KOPT-K1 (cell line): ENCODE measurements at regions not wholly inside any gene's neighbourhood (a gene's known extent, or its start where the extent isn't known, plus 50 kb on each side); places are given as distances from the start of the nearest gene placed in this dataset.

Experiments
- H3K27ac ChIP-seq: fragments of 200-600 bp; sonication (generic); 2 replicates; pipeline ENCODE4 v1.5.1; 2016; ENCODE audit warnings: antibody characterized with exemption, mild to moderate bottlenecking, low read depth, low read length; ENCODE audit not compliant: poor library complexity, severe bottlenecking
- H3K36me3 ChIP-seq: fragments of 200-600 bp; sonication (generic); 2 replicates; pipeline ENCODE4 v1.5.1; 2017; ENCODE audit warnings: antibody characterized with exemption, mild to moderate bottlenecking, low read length, moderate library complexity; ENCODE audit not compliant: insufficient read depth
- H3K9me3 ChIP-seq: fragments of 200-600 bp; sonication (generic); 2 replicates; pipeline ENCODE4 v1.5.1; 2017; ENCODE audit warnings: antibody characterized with exemption, low read length, mild to moderate bottlenecking; ENCODE audit not compliant: insufficient read depth, poor library complexity, severe bottlenecking

- Histone ChIP-seq H3K36me3 (no peaks in the 10 kb centered on the region), H3K27ac (no peak overlapping the region), H3K9me3 (peaks cover 36% of the 10 kb centered on the region)
These were observed 323.2 kb upstream of the SALL3 start for GRCh38 chr18:78656346-78656925.

GRCh38 chr18:78658531-78658930, 321.1 kb upstream of the SALL3 start:
- H3K27ac ChIP-seq, result no peak overlapping the region
- peaks cover 16% of the 10 kb centered on the region for H3K9me3 ChIP-seq
- H3K36me3 ChIP-seq, result no peaks in the 10 kb centered on the region

GRCh38 chr18:78659057-78659456, 320.6 kb upstream of the SALL3 start:
- H3K9me3 ChIP-seq, result peaks cover 12% of the 10 kb centered on the region
- H3K36me3 ChIP-seq, result no peaks in the 10 kb centered on the region
- H3K27ac ChIP-seq, result no peak overlapping the region

GRCh38 chr18:78659748-78660147, 319.9 kb upstream of the SALL3 start:
- H3K27ac ChIP-seq, result no peak overlapping the region
- H3K9me3 ChIP-seq, result peaks cover 8% of the 10 kb centered on the region
- H3K36me3 ChIP-seq, result no peaks in the 10 kb centered on the region

GRCh38 chr18:78660311-78660710, 319.3 kb upstream of the SALL3 start:
- H3K27ac ChIP-seq, result no peak overlapping the region
- H3K9me3 ChIP-seq, result peaks cover 3% of the 10 kb centered on the region
- H3K36me3 ChIP-seq, result no peaks in the 10 kb centered on the region

GRCh38 chr18:78661316-78661715, 318.3 kb upstream of the SALL3 start:
- H3K27ac ChIP-seq, result no peak overlapping the region
- H3K9me3 ChIP-seq, result peaks cover under 1% of the 10 kb centered on the region
- no peaks in the 10 kb centered on the region for H3K36me3 ChIP-seq

- no peaks in the 10 kb centered on the region for H3K36me3 ChIP-seq
- H3K27ac ChIP-seq, result no peak overlapping the region
- peaks cover 7% of the 10 kb centered on the region for H3K9me3 ChIP-seq
These were observed 316.7 kb upstream of the SALL3 start for GRCh38 chr18:78662879-78663278.

GRCh38 chr18:78664048-78664447, 315.6 kb upstream of the SALL3 start:
- H3K36me3 ChIP-seq, result no peaks in the 10 kb centered on the region
- peaks cover 7% of the 10 kb centered on the region for H3K9me3 ChIP-seq

GRCh38 chr18:78664848-78665247, 314.8 kb upstream of the SALL3 start:
- Histone ChIP-seq H3K9me3 (peaks cover 7% of the 10 kb centered on the region), H3K27ac (no peak overlapping the region), H3K36me3 (no peaks in the 10 kb centered on the region)

More at GRCh38 chr18:78664048-78664447, 315.6 kb upstream of the SALL3 start:
- H3K27ac ChIP-seq, result no peak overlapping the region

- Histone ChIP-seq H3K27ac (no peak overlapping the region), H3K36me3 (no peaks in the 10 kb centered on the region), H3K9me3 (peaks cover 7% of the 10 kb centered on the region)
These were observed 314.0 kb upstream of the SALL3 start for GRCh38 chr18:78665644-78666043.

- H3K9me3 ChIP-seq, result peaks cover 7% of the 10 kb centered on the region
- H3K27ac ChIP-seq, result no peak overlapping the region
- H3K36me3 ChIP-seq, result no peaks in the 10 kb centered on the region
These were observed 312.8 kb upstream of the SALL3 start for GRCh38 chr18:78666666-78667335.

- H3K9me3 ChIP-seq, result peaks cover 7% of the 10 kb centered on the region
- H3K27ac ChIP-seq, result no peak overlapping the region
These were observed 308.7 kb upstream of the SALL3 start for GRCh38 chr18:78670778-78671391.

GRCh38 chr18:78671551-78671950, 308.1 kb upstream of the SALL3 start:
- Histone ChIP-seq H3K36me3 (no peaks in the 10 kb centered on the region), H3K27ac (no peak overlapping the region), H3K9me3 (peaks cover 5% of the 10 kb centered on the region)

More at GRCh38 chr18:78670778-78671391, 308.7 kb upstream of the SALL3 start:
- H3K36me3 ChIP-seq, result no peaks in the 10 kb centered on the region

- Histone ChIP-seq H3K36me3 (no peaks in the 10 kb centered on the region), H3K9me3 (no peaks in the 10 kb centered on the region), H3K27ac (no peak overlapping the region)
These were observed 306.7 kb upstream of the SALL3 start for GRCh38 chr18:78672862-78673446.

- no peaks in the 10 kb centered on the region for H3K9me3 ChIP-seq
- no peak overlapping the region for H3K27ac ChIP-seq
- no peaks in the 10 kb centered on the region for H3K36me3 ChIP-seq
These were observed 305.9 kb upstream of the SALL3 start for GRCh38 chr18:78673516-78674321.
